ENCODE measurements at regions not wholly inside any gene's neighbourhood (a gene's known extent, or its start where the extent isn't known, plus 50 kb on each side); places are given as distances from the start of the nearest gene placed in this dataset.
"Not testable (repeated sequence)": the region's sequence is repeated elsewhere in the genome, so short reads cannot be mapped to it uniquely, and the experiment has no call there.

DNA sequence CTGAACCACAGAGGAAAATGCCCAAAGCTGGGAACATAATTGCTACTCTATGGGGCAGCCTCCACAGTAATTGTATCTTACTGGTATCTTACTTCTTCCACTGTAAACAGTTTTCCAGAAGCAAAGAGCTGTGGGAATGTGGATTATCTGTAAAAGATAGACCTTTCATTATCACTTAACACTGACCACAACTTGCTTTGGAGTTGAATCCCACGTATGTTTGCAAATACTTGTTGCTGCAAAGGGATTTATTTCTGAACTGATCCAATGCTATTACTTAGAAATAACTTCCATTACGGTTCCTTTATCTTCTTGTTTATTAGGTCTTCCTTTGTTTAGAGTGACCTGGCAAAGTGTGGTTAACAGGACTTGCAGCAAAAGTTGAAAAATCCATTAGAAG, 218.1 kb downstream of the KCTD12 start:
- FAIRE-seq, result no peak
- no peak overlapping the region for H3K27ac ChIP-seq (ENCODE audit: low read depth in 1 of 3, low read length in 2 of 3)
- no peak for DNase-seq
- H3K4me1 ChIP-seq (ENCODE audit: control insufficient read depth in 3 of 3, insufficient read depth in 2 of 3, low read depth in 1 of 3, low read length in 2 of 3), result no peaks in the 10 kb centered on the region
- no peaks in the 10 kb centered on the region for H3K27me3 ChIP-seq (ENCODE audit: control insufficient read depth in 3 of 3, insufficient read depth in 3 of 3, low read length in 3 of 3)
- H3K36me3 ChIP-seq (ENCODE audit: control insufficient read depth in 3 of 3, insufficient read depth in 2 of 3, low read depth in 1 of 3, low read length in 3 of 3), result no peaks in the 10 kb centered on the region
- H3K9me3 ChIP-seq (ENCODE audit: control insufficient read depth in 2 of 2, insufficient read depth in 1 of 2, low read depth in 1 of 2, low read length in 1 of 2), result no peaks in the 10 kb centered on the region
- WGBS, 3 donors, result 58 to 74% (median 67%) methylated on average over 2 of the region's 2 CpGs
- H3K4me3 ChIP-seq (ENCODE audit: low read depth in 1 of 3, low read length in 3 of 3), result no peak overlapping the region

DNA sequence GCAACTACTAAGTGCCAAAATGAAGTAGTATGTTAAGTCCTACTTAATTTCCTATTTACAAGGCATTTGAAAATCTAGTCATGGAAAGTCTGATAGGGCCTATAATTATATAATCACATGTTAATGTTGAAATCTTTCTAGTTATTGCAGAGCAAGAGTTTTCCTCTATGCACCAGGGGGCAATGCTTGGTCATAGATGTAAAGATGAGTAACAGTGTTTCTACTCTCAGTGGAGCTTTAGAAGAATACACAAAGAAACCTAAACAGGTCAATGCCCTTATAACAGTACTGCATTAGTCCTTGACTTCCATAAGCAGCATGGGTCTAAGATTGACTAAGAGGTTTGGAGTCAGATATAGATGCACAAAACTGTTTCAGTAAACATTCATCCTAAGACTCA, 218.7 kb downstream of the KCTD12 start:
- H3K9me3 ChIP-seq (ENCODE audit: control insufficient read depth in 2 of 2, insufficient read depth in 1 of 2, low read depth in 1 of 2, low read length in 1 of 2), result no peaks in the 10 kb centered on the region
- FAIRE-seq, result no peak
- no peaks in the 10 kb centered on the region for H3K27me3 ChIP-seq (ENCODE audit: control insufficient read depth in 3 of 3, insufficient read depth in 3 of 3, low read length in 3 of 3)
- H3K4me1 ChIP-seq (ENCODE audit: control insufficient read depth in 3 of 3, insufficient read depth in 2 of 3, low read depth in 1 of 3, low read length in 2 of 3), result no peaks in the 10 kb centered on the region
- H3K36me3 ChIP-seq (ENCODE audit: control insufficient read depth in 3 of 3, insufficient read depth in 2 of 3, low read depth in 1 of 3, low read length in 3 of 3), result no peaks in the 10 kb centered on the region
- peak; percentile 4 to 47 for DNase-seq
- no peak overlapping the region for H3K4me3 ChIP-seq (ENCODE audit: low read depth in 1 of 3, low read length in 3 of 3)
- no peak overlapping the region for H3K27ac ChIP-seq (ENCODE audit: low read depth in 1 of 3, low read length in 2 of 3)

DNA sequence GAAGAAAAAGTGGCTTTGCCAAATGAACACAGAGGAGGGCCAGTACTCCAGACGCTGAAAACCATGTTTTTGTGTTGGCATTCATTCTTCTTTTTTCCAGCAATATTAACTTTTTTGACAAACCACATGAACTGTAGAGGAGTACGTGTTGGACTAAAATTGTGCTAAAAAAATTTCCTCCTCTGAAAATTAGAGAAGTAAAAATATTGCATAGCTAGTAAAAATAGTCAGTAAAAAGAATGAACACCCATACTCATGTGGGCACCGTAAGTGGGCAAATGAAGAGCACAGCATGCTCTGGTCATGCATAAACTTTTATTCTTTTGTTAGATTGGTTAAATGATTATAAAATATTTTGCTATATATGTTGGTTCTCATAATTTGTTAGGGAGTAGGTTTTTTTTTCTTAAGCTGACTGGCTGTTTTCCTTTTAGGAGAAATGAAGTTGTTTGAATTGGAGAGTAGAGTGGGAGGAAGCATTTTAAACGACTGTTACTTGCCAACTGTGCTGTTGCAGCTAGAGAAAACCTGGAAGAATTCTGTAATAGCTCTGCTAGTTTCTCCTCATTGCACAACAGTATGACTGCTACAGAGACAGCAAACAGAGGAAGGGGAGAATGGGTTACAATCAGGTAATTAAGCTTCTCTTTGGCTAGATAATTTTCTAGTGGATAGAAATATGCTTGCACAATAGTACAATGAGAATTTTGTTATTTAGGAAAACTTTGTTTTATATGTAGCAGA, 222.4 kb downstream of the KCTD12 start:
- DNase-seq (no peak), FAIRE-seq (no peak)
- no peaks in the 10 kb centered on the region for H3K27me3 ChIP-seq (ENCODE audit: control insufficient read depth in 3 of 3, insufficient read depth in 3 of 3, low read length in 3 of 3)
- no peaks in the 10 kb centered on the region for H3K36me3 ChIP-seq (ENCODE audit: control insufficient read depth in 3 of 3, insufficient read depth in 2 of 3, low read depth in 1 of 3, low read length in 3 of 3)
- 53 to 58% (median 56%) methylated on average over 4 of the region's 4 CpGs for WGBS, 3 donors
- H3K4me3 ChIP-seq (ENCODE audit: low read depth in 1 of 3, low read length in 3 of 3), result no peak overlapping the region
- H3K9me3 ChIP-seq (ENCODE audit: control insufficient read depth in 2 of 2, insufficient read depth in 1 of 2, low read depth in 1 of 2, low read length in 1 of 2), result no peaks in the 10 kb centered on the region
- H3K27ac ChIP-seq (ENCODE audit: low read depth in 1 of 3, low read length in 2 of 3), result no peak overlapping the region
- H3K4me1 ChIP-seq (ENCODE audit: control insufficient read depth in 3 of 3, insufficient read depth in 2 of 3, low read depth in 1 of 3, low read length in 2 of 3), result no peaks in the 10 kb centered on the region

DNA sequence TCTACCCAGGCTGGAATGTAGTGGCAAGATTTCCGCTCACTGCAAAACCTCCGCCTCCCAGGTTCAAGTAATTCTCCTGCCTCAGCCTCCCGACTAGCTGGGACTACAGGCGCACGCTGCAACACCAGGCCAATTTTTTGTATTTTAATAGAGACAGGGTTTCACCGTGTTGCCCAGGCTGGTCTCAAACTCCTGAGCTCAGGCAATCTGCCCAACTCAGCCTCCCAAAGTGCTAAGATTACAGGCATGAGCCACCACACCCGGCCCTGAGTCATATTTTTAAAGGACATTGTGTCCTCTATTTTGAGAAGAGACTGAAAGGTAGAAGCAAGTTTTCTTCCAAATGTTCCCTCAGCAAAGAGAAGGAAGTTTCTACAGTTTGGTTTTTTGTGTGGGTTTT, 227.1 kb downstream of the KCTD12 start:
- not testable (repeated sequence) for H3K4me3 ChIP-seq (ENCODE audit: low read depth in 1 of 3, low read length in 3 of 3); H3K27me3 ChIP-seq (ENCODE audit: control insufficient read depth in 3 of 3, insufficient read depth in 3 of 3, low read length in 3 of 3); H3K9me3 ChIP-seq (ENCODE audit: control insufficient read depth in 2 of 2, insufficient read depth in 1 of 2, low read depth in 1 of 2, low read length in 1 of 2); H3K4me1 ChIP-seq (ENCODE audit: control insufficient read depth in 3 of 3, insufficient read depth in 2 of 3, low read depth in 1 of 3, low read length in 2 of 3); DNase-seq; H3K27ac ChIP-seq (ENCODE audit: low read depth in 1 of 3, low read length in 2 of 3); H3K36me3 ChIP-seq (ENCODE audit: control insufficient read depth in 3 of 3, insufficient read depth in 2 of 3, low read depth in 1 of 3, low read length in 3 of 3); FAIRE-seq
- 89 to 94% (median 92%) methylated on average over 7 of the region's 7 CpGs for WGBS, 3 donors

DNA sequence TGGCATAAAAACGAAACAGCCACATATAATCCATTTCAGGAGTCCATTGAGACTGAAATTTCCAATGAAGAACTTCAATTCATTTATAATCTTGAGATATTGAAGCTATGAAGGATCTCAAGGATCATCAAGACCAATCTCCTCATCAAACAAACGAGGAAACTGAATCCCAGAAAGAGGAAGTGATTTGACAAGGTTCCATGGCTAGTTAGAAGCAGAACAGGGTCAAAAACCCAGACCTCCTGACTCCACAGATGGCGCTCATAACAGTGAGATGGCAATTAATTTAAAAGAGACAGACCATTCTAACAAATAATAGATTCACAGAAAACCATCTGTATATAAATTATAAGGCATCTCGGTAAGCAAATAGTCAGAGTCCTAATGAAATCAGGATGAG, 229.7 kb downstream of the KCTD12 start:
- WGBS, 3 donors, result 48 to 58% (median 52%) methylated on average over 4 of the region's 4 CpGs
- no peaks in the 10 kb centered on the region for H3K27me3 ChIP-seq (ENCODE audit: control insufficient read depth in 3 of 3, insufficient read depth in 3 of 3, low read length in 3 of 3)

DNA sequence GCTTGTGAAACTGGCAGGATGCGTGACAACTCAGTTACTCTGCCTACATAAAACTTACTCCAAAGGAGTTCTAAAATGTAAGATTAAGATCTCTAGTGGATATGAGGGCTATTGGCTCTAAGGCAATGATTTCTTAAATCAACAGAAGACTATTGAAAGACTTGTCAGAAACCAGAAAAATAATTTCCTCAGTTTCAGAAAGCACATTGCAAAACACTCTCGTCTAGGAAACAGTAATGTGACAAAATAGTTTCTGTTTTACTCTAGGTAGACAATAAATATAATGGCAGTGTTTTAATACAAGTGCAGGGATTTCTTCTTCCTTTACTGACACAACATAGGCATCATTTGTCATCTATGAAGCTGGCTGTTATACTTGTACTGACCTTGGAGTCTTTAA, 230.1 kb downstream of the KCTD12 start:
- 56 to 59% (median 59%) methylated on average over 2 of the region's 2 CpGs for WGBS, 3 donors
- H3K27me3 ChIP-seq (ENCODE audit: control insufficient read depth in 3 of 3, insufficient read depth in 3 of 3, low read length in 3 of 3), result no peaks in the 10 kb centered on the region
- H3K4me3 ChIP-seq (ENCODE audit: low read depth in 1 of 3, low read length in 3 of 3), result no peak overlapping the region
- H3K4me1 ChIP-seq (ENCODE audit: control insufficient read depth in 3 of 3, insufficient read depth in 2 of 3, low read depth in 1 of 3, low read length in 2 of 3), result no peaks in the 10 kb centered on the region
- H3K36me3 ChIP-seq (ENCODE audit: control insufficient read depth in 3 of 3, insufficient read depth in 2 of 3, low read depth in 1 of 3, low read length in 3 of 3), result no peaks in the 10 kb centered on the region
- DNase-seq (no peak), FAIRE-seq (no peak)
- H3K9me3 ChIP-seq (ENCODE audit: control insufficient read depth in 2 of 2, insufficient read depth in 1 of 2, low read depth in 1 of 2, low read length in 1 of 2), result no peaks in the 10 kb centered on the region
- no peak overlapping the region for H3K27ac ChIP-seq (ENCODE audit: low read depth in 1 of 3, low read length in 2 of 3)

More for the DNA sequence above, 229.7 kb downstream of the KCTD12 start:
- Histone ChIP-seq H3K27ac (ENCODE audit: low read depth in 1 of 3, low read length in 2 of 3) (no peak overlapping the region), H3K4me1 (ENCODE audit: control insufficient read depth in 3 of 3, insufficient read depth in 2 of 3, low read depth in 1 of 3, low read length in 2 of 3) (no peaks in the 10 kb centered on the region), H3K4me3 (ENCODE audit: low read depth in 1 of 3, low read length in 3 of 3) (no peak overlapping the region), H3K9me3 (ENCODE audit: control insufficient read depth in 2 of 2, insufficient read depth in 1 of 2, low read depth in 1 of 2, low read length in 1 of 2) (no peaks in the 10 kb centered on the region), H3K36me3 (ENCODE audit: control insufficient read depth in 3 of 3, insufficient read depth in 2 of 3, low read depth in 1 of 3, low read length in 3 of 3) (no peaks in the 10 kb centered on the region)
- DNase-seq (no peak), FAIRE-seq (no peak)

DNA sequence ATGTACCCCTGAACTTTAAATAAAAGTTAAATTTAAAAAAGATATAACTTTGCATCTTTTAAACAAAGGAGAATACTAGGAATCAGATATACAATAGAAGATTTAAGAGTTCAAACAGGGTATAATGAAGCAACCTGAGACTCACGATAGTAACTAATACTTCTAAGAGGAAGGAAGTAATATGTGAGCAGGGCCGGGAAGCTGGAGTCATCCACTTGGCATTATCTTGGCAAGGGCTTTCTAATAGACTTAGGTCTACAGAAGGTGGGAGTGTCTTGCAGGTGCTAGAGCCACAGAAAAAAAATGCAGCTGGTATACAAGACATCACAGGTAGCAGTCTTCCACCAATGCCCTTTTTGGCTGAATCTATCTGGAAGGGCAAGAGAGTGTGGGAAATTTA, 231.9 kb downstream of the KCTD12 start:
- 53 to 69% (median 59%) methylated on average over 2 of the region's 2 CpGs for WGBS, 3 donors

DNA sequence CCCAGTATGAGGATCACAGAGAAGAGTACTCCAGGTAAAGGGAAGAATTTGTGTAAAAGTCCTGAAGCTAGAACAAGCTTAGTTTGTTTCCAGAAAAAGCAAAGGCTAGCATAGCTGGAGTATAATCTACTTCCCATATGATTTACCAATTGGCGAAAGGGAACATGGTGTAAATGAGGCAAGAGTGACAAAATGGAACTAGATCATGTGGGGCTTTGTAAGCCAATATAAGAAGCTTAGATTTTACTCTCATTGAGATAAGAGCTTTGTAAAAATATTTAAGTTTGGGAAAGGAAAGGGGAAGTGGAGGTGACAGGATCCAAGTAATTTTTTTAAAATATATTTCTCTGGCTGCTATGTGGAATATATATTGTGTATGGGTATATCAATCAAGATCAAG, 234.9 kb downstream of the KCTD12 start:
- Histone ChIP-seq H3K9me3 (ENCODE audit: control insufficient read depth in 2 of 2, insufficient read depth in 1 of 2, low read depth in 1 of 2, low read length in 1 of 2) (no peaks in the 10 kb centered on the region), H3K27me3 (ENCODE audit: control insufficient read depth in 3 of 3, insufficient read depth in 3 of 3, low read length in 3 of 3) (no peaks in the 10 kb centered on the region), H3K27ac (ENCODE audit: low read depth in 1 of 3, low read length in 2 of 3) (no peak overlapping the region), H3K4me1 (ENCODE audit: control insufficient read depth in 3 of 3, insufficient read depth in 2 of 3, low read depth in 1 of 3, low read length in 2 of 3) (no peaks in the 10 kb centered on the region), H3K36me3 (ENCODE audit: control insufficient read depth in 3 of 3, insufficient read depth in 2 of 3, low read depth in 1 of 3, low read length in 3 of 3) (no peaks in the 10 kb centered on the region), H3K4me3 (ENCODE audit: low read depth in 1 of 3, low read length in 3 of 3) (no peak overlapping the region)
- DNase-seq (no peak), FAIRE-seq (no peak)
- WGBS, 3 donors, result 91 to 95% (median 93%) methylated on average over 1 of the region's 1 CpG

More for the DNA sequence above, 231.9 kb downstream of the KCTD12 start:
- Histone ChIP-seq H3K27me3 (ENCODE audit: control insufficient read depth in 3 of 3, insufficient read depth in 3 of 3, low read length in 3 of 3) (no peaks in the 10 kb centered on the region), H3K4me1 (ENCODE audit: control insufficient read depth in 3 of 3, insufficient read depth in 2 of 3, low read depth in 1 of 3, low read length in 2 of 3) (no peaks in the 10 kb centered on the region), H3K27ac (ENCODE audit: low read depth in 1 of 3, low read length in 2 of 3) (no peak overlapping the region), H3K4me3 (ENCODE audit: low read depth in 1 of 3, low read length in 3 of 3) (no peak overlapping the region), H3K9me3 (ENCODE audit: control insufficient read depth in 2 of 2, insufficient read depth in 1 of 2, low read depth in 1 of 2, low read length in 1 of 2) (no peaks in the 10 kb centered on the region), H3K36me3 (ENCODE audit: control insufficient read depth in 3 of 3, insufficient read depth in 2 of 3, low read depth in 1 of 3, low read length in 3 of 3) (no peaks in the 10 kb centered on the region)
- FAIRE-seq, result no peak
- DNase-seq, result no peak

DNA sequence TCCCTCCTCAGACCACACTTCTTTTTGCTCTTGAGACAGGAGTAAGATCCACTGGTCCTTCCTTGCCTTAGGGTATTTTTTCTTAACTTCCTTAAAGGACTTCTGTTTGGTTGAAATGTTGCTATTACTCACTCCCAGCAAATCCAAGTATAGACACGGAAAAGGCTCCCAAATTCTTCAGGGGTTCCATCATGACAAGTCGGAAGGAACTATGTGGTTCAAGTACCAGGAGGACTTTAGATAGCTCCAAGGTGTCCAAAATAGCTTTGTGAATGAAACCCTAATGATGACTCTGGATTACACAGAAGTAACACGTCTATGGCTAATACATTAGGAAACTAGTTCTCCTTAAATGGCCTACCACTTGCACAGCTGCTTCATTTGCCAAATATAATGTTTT, 238.7 kb downstream of the KCTD12 start:
- H3K9me3 ChIP-seq (ENCODE audit: control insufficient read depth in 2 of 2, insufficient read depth in 1 of 2, low read depth in 1 of 2, low read length in 1 of 2), result no peaks in the 10 kb centered on the region
- FAIRE-seq (no peak), DNase-seq (no peak)
- H3K27ac ChIP-seq (ENCODE audit: low read depth in 1 of 3, low read length in 2 of 3), result no peak overlapping the region
- no peak overlapping the region for H3K4me3 ChIP-seq (ENCODE audit: low read depth in 1 of 3, low read length in 3 of 3)
- no peaks in the 10 kb centered on the region for H3K4me1 ChIP-seq (ENCODE audit: control insufficient read depth in 3 of 3, insufficient read depth in 2 of 3, low read depth in 1 of 3, low read length in 2 of 3)
- H3K36me3 ChIP-seq (ENCODE audit: control insufficient read depth in 3 of 3, insufficient read depth in 2 of 3, low read depth in 1 of 3, low read length in 3 of 3), result no peaks in the 10 kb centered on the region
- WGBS, 3 donors, result 78 to 83% (median 83%) methylated on average over 3 of the region's 3 CpGs
- no peaks in the 10 kb centered on the region for H3K27me3 ChIP-seq (ENCODE audit: control insufficient read depth in 3 of 3, insufficient read depth in 3 of 3, low read length in 3 of 3)

All from small intestine (tissue), 7 donors.